Peyer's patch (tissue), 4 donors: ENCODE measurements at regions not wholly inside any gene's neighbourhood (a gene's known extent, or its start where the extent isn't known, plus 50 kb on each side); places are given as distances from the start of the nearest gene placed in this dataset.

Experiments used
- CTCF ChIP-seq, 6 experiments: fragments of 450-650 bp in 4 of 6; fragments of 200-600 bp in 2 of 6; sonication (generic) in 1 of 6; IDR thresholded peaks; one replicate each; pipeline ENCODE4 v1.5.1; 2017 to 2019; ENCODE audit warnings: antibody characterized with exemption in 6 of 6, mild to moderate bottlenecking in 3 of 6, moderate library complexity in 1 of 6
- POLR2A ChIP-seq, 2 donors: fragments of 450-650 bp; IDR thresholded peaks; one replicate each; pipeline ENCODE4 v1.5.1; 2017; ENCODE audit warnings: antibody characterized with exemption in 2 of 2, mild to moderate bottlenecking in 2 of 2, moderate library complexity in 2 of 2

DNA sequence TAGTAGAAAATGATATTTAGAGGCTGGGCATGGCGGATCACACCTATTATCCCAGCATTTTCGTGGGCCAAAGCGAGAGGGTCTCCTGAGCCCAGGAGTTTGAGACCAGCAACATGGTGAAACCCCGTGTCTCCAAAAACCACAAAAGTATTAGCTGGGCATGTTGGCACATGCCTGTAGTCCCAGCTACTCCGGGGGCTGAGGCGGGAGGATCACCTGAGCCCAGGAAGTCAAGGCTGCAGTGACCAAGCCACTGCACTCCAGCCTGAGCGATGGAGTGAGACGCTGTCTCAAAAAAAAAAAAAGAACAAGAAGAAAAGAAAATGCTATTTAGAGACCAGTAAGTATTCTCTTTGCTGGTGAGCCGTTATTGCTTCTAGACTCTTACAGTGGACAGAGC is 79.2 kb upstream of the MDM1 start:
- TF ChIP-seq CTCF (IDR thresholded peaks at IDR 0.05) (no peak), POLR2A (IDR thresholded peaks at IDR 0.05) (no peak)
